ENCODE measurements at regions not wholly inside any gene's neighbourhood (a gene's known extent, or its start where the extent isn't known, plus 50 kb on each side); places are given as distances from the start of the nearest gene placed in this dataset.

DNA sequence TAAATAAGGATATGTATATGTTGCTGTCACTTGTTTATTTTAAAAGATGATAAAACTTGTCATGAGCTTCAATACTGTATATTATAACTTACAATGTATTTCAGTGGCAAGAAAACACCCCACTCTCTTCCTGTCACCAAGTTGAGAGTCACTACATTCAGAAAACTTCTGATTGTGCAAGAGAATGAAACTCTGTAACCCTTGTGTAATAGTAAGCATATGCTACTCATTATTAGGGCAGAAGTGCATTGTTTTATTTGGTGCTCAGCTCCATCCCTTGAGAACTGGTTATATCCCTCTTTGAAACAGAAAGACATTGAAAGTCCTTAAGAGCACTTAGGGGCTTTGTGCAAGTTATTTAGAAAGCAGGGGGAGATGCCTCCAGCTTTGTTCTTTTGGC, 594.5 kb downstream of the ARAP2 start:
- DNase-seq (ENCODE audit: low read depth in 3 of 3) = no peak

GRCh38 chr4:35652197-35652596, 592.1 kb downstream of the ARAP2 start:
- no peak for DNase-seq (ENCODE audit: low read depth in 3 of 3)

GRCh38 chr4:35653451-35653850, 590.9 kb downstream of the ARAP2 start:
- DNase-seq (ENCODE audit: low read depth in 3 of 3) = no peak

DNA sequence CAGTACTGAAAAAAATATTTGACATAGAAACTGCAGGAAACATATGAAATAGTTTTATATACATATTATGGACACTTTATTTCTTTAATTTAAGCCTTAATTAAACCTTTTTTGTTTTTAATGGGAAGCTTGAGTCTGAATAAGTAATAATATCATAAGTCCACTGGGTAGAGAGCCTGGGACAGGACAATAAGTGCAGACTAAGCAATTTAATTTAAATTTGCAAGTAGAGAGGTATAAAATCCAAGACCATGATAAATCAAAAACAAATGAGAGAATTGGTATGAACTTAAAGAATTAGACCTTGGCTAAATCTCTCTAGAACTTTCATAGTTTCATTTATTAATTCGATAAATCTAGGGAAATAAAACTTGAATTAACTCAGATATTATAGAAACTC, 571.2 kb downstream of the ARAP2 start:
- DNase-seq (ENCODE audit: low read depth in 3 of 3) = no peak

- DNase-seq (ENCODE audit: low read depth in 3 of 3) = no peak
These were observed 559.6 kb downstream of the ARAP2 start for GRCh38 chr4:35684755-35685154.

DNA sequence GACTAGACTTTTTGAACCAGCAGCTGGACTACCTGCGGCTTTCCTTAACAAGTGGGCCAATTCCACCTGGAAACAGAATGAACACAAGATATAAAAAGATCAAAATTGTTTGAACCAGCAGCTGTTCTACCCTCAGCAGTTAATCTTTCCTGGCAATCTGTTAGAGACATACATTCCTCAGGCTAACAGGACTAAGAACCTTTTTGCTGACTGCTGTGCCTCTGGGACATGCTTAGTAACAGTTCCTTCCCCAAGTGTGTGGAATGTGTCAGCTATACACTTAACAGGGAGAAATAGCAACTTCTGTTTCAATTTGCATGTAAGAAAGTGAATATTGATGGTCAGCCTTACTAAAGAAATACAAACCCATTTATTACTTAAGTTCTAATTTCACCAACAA, 554.4 kb downstream of the ARAP2 start:
- no peak for DNase-seq (ENCODE audit: low read depth in 3 of 3)

- DNase-seq (ENCODE audit: low read depth in 3 of 3) = no peak
These were observed 554.0 kb downstream of the ARAP2 start for GRCh38 chr4:35690271-35690670.

GRCh38 chr4:35695003-35695402, 549.3 kb downstream of the ARAP2 start:
- DNase-seq (ENCODE audit: low read depth in 3 of 3) = no peak

- DNase-seq (ENCODE audit: low read depth in 3 of 3) = no peak
These were observed 548.9 kb downstream of the ARAP2 start for GRCh38 chr4:35695421-35695820.

- no peak for DNase-seq (ENCODE audit: low read depth in 3 of 3)
These were observed 547.0 kb downstream of the ARAP2 start for GRCh38 chr4:35697210-35697736.

DNA sequence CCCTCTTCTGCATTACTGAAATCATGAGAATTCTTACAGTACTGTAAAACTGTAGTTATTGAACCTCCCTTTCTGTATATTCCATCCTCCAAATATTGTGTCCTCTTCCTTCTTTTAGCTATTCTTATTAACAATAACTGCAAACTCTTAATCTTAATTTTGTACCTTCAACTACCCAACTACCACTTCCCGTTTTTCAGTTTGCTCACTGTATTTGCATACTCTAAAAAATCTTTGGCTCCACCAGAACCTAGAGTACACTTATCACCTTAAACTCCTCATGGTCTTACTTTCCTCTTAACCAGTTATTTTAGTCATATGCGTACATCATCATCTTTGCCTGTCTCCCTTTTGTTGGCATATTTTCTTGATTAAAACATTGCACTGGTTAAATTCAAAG, 543.7 kb downstream of the ARAP2 start:
- no peak for DNase-seq (ENCODE audit: low read depth in 3 of 3)

DNA sequence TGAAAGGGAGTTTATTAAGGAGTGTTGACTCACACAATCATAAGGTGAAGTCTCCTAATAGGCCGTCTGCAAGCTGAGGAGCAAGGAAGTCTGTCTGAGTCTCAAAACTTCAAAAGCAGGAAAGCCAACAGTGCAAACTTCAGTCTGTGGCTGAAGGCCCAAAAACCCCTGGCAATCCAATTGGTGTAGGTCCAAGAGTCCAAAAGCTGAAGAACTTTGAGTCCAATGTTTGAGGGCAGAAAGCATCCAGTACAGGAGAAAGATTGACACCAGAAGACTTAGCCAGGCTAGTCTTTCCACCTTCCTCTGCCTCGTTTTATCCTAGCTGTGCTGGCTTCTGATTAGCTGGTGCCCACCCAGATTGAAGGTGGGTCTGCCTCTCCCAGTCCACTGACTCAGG, 535.2 kb downstream of the ARAP2 start:
- no peak for DNase-seq (ENCODE audit: low read depth in 3 of 3)

DNA sequence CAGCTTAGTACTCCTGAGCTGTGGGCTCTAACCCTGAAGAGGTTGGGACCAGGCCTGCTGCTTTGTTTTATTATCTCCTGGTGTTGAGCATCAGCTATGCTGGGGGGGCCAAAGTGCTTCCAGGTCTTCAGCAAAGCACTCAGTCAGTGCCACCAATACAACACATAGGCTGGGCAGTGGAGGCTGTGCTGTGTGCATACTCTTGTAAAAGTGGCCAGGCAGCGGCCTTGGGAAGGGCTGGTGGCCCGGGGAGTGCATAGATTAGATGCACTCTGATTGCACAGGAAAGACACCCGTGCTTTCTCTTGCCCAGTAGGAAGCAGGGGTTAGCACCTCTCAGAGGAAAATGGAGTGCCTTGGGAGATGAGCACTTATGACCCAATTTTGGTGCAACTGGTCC, 534.0 kb downstream of the ARAP2 start:
- DNase-seq (ENCODE audit: low read depth in 3 of 3) = no peak

DNA sequence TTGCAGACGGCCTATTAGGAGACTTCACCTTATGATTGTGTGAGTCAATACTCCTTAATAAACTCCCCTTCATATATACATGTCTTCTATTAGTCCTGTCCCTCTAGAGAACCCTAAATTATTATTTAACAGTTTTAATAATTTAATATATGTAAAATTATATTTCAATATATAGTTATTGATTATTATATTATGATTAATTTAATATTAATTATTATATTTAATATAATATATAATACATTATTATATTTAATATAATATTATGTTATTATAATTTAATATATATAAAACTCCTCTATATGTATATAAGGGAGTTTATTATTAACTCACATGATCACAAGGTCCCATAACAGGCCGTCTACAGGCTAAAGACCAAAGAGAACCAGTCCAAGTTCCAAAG, 533.2 kb downstream of the ARAP2 start:
- DNase-seq (ENCODE audit: low read depth in 3 of 3) = no peak

DNA sequence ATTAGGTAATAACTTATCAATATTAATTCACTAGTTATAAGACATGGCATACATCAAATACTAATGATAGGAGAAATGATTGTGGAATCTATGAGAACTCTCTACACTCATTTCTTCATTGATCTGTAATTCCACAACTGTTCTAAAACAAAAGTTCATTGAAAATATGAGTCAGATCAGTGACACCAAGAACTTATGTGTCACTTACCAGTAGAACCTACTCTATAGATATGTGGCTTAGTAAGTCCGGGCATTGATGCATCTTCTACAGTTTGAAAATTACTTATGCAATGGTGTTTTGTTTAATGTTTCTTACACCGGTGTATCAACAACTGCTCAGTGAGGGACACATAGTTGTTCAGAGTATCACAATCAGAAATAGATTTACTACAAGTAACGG, 520.3 kb downstream of the ARAP2 start:
- DNase-seq (ENCODE audit: low read depth in 3 of 3) = no peak

DNA sequence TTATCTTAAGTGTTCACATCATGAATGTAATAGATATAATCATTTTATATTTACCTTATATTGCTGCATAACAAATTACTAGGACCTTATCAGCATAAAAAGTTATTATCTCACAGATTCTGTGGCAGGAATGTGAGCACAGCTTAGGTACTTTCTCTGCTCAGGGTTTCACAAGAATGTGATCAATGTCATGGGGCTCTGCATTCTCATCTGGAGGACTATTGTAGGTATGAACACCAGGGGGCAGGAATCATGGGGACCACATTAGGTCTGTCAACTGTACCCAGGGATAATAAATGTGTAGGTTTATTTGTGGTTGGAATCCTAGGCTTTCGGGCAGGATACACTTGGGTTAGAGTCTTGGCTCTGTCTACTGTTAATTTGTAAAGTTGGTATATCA, 519.2 kb downstream of the ARAP2 start:
- no peak for DNase-seq (ENCODE audit: low read depth in 3 of 3)

GRCh38 chr4:35730414-35730813, 513.9 kb downstream of the ARAP2 start:
- DNase-seq (ENCODE audit: low read depth in 3 of 3) = no peak

- no peak for DNase-seq (ENCODE audit: low read depth in 3 of 3)
These were observed 509.8 kb downstream of the ARAP2 start for GRCh38 chr4:35734381-35735098.

DNA sequence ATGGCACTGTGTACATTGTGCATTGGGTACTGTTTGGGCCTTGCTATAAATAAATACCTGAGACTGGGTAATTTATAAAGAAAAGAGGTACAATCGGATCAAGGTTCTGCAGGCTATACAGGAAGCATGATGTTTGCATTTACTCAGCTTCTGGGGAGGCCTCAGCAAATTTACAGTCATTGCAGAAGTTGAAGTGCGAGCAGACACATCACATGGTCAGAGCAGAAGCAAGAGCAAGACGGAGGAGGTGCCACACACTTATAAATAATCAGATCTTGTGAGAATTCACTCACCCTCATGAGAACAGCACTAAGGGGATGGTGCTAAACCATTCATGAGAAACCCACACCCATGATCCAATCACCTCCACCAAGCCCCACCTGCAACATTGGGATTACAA, 505.0 kb downstream of the ARAP2 start:
- no peak for DNase-seq (ENCODE audit: low read depth in 3 of 3)

GRCh38 chr4:35754047-35754446, 490.3 kb downstream of the ARAP2 start:
- DNase-seq (ENCODE audit: low read depth in 3 of 3) = no peak

DNA sequence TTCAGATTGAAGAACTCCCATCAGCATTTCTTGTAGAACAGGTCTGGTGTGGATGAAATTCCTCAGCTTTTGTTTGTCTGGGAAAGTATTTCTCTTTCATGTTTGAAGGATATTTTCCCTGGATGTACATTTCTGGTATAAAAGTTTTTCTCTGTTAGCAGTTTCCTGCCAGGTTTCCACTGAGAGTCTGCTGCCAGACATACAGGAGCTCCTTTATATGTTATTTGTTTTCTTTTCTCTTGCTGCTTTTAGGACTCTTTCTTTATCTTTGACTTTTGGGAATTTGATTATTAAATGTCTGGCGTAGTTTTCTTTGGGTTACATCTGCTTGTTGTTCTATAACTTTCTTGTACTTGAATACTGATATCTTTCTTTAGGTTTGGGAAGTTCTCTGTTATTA, 486.5 kb downstream of the ARAP2 start:
- no peak for DNase-seq (ENCODE audit: low read depth in 3 of 3)

DNA sequence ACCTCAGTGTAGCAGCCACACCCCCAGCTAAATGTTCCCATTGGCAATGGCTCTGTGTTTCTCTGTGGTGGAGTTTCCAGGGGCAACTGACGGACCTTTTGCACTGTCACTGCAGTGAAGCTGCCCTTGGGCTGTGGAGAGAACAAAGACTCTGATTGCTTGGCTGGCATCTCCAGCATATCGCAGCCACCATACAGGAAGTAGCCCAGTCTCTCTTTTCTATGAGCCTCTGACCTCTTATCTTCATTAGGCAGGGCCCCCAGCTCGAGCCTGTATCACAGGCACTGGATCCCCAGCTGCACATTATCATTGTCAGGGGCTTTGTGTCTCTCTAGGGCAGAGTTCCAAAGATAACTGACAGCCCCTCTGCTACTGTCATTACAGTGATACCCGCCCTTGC, 483.5 kb downstream of the ARAP2 start:
- DNase-seq (ENCODE audit: low read depth in 3 of 3) = no peak

GRCh38 chr4:35771571-35771970, 472.7 kb downstream of the ARAP2 start:
- no peak for DNase-seq (ENCODE audit: low read depth in 3 of 3)

DNA sequence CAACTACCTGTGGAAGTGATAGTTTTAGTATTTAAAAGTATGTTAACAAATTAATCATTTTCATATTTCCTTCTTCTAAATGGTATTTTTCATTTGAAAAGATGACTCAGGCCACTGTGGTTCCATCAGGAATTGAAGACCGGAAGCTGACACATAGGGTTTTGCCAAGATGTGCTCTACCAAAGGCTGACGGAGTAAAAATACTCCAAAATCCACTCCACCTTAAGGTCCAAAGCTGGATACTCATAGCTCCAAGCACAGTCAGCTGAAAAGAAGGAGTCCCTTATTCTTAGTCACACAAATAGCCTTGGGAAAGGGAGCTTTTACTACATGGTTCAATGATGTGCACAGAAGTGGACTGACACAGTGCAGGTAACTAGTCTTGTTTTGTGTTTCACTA, 472.0 kb downstream of the ARAP2 start:
- DNase-seq (ENCODE audit: low read depth in 3 of 3) = no peak

Data from stimulated activated CD4-positive, alpha-beta T cell treated with anti-CD3 and anti-CD28 coated beads, TNF-alpha, amount 100 ng/mL, for 24 hours (primary cell).